GM18870 (cell line): ENCODE measurements at regions not wholly inside any gene's neighbourhood (a gene's known extent, or its start where the extent isn't known, plus 50 kb on each side); places are given as distances from the start of the nearest gene placed in this dataset.
"Not testable (repeated sequence)": the region's sequence is repeated elsewhere in the genome, so short reads cannot be mapped to it uniquely, and the experiment has no call there.

Source experiments
- ATAC-seq: cut with Tn5 transposase; IDR thresholded peaks from one replicate; pipeline ENCODE4 v1.9.1; 2021; ENCODE audit warnings: moderate library complexity; ENCODE audit not compliant: unreplicated experiment

GRCh38 chr10:78654047-78654590, 414.6 kb upstream of the ZMIZ1 start:
- no peak for ATAC-seq

GRCh38 chr10:78655979-78656378, 412.8 kb upstream of the ZMIZ1 start:
- ATAC-seq, result no peak

GRCh38 chr10:78656417-78657162, 412.2 kb upstream of the ZMIZ1 start:
- no peak for ATAC-seq

- no peak for ATAC-seq
Measured at GRCh38 chr10:78657163-78657861, 411.5 kb upstream of the ZMIZ1 start.

- no peak for ATAC-seq
Measured at GRCh38 chr10:78657862-78658165, 411.0 kb upstream of the ZMIZ1 start.

- ATAC-seq, result no peak
Measured at GRCh38 chr10:78658645-78659597, 409.8 kb upstream of the ZMIZ1 start.

- no peak for ATAC-seq
Measured at GRCh38 chr10:78659598-78659967, 409.2 kb upstream of the ZMIZ1 start.

GRCh38 chr10:78660446-78661106, 408.2 kb upstream of the ZMIZ1 start:
- ATAC-seq, result no peak

- ATAC-seq, result no peak
Measured at GRCh38 chr10:78663721-78664120, 405.0 kb upstream of the ZMIZ1 start.

- no peak for ATAC-seq
Measured at GRCh38 chr10:78664929-78665553, 403.7 kb upstream of the ZMIZ1 start.

GRCh38 chr10:78672918-78673317, 395.8 kb upstream of the ZMIZ1 start:
- no peak for ATAC-seq

- ATAC-seq, result not testable (repeated sequence)
Measured at GRCh38 chr10:78681141-78681540, 387.6 kb upstream of the ZMIZ1 start.

- not testable (repeated sequence) for ATAC-seq
Measured at GRCh38 chr10:78681986-78682385, 386.8 kb upstream of the ZMIZ1 start.

GRCh38 chr10:78684947-78685346, 383.8 kb upstream of the ZMIZ1 start:
- ATAC-seq, result no peak

- ATAC-seq, result no peak
Measured at GRCh38 chr10:78685466-78686103, 383.2 kb upstream of the ZMIZ1 start.

- ATAC-seq, result no peak
Measured at GRCh38 chr10:78686444-78687060, 382.2 kb upstream of the ZMIZ1 start.

GRCh38 chr10:78687626-78688025, 381.1 kb upstream of the ZMIZ1 start:
- ATAC-seq, result no peak

GRCh38 chr10:78688230-78688900, 380.4 kb upstream of the ZMIZ1 start:
- no peak for ATAC-seq
